OCI-LY7 (cell line): ENCODE measurements at regions not wholly inside any gene's neighbourhood (a gene's known extent, or its start where the extent isn't known, plus 50 kb on each side); places are given as distances from the start of the nearest gene placed in this dataset.

Experiments
- BruUV-seq: library from RNA; stranded (reverse); fragments of 400-500 nt; replicated peaks from 2 replicates; lab custom pipeline; 2021; lab: Mats Ljungman, UMichigan
- CTCF ChIA-PET: fragments of 300-600 bp; sonication (Branson Sonifier 250); formaldehyde crosslinking; loops from one replicate; lab custom pipeline; 2022; ENCODE audit warnings: antibody characterized with exemption; ENCODE audit not compliant: unreplicated experiment; lab: Charles Lee
- POLR2A ChIA-PET: fragments of 300-600 bp; sonication (Branson Sonifier 250); formaldehyde crosslinking; loops from one replicate; lab custom pipeline; 2022; ENCODE audit warnings: antibody characterized with exemption; lab: Charles Lee
- DNase-seq: peaks from one replicate; pipeline ENCODE4 v3.0.0-alpha.2; 2015; ENCODE audit warnings: low spot score
- H2AFZ ChIP-seq: fragments of 200-600 bp; sonication (generic), shearing (Covaris generic); 2 replicates; pipeline ENCODE4 v1.6.1; 2014; ENCODE audit warnings: mild to moderate bottlenecking, antibody characterized with exemption, low read length, moderate library complexity
- H3K27ac ChIP-seq: fragments of 200-600 bp; sonication (generic); 2 replicates; pipeline ENCODE4 v1.5.1; 2014; ENCODE audit warnings: mixed run types, low read depth, mild to moderate bottlenecking, moderate library complexity, low read length, inconsistent platforms; ENCODE audit not compliant: poor library complexity, severe bottlenecking
- H3K36me3 ChIP-seq: fragments of 200-600 bp; sonication (generic); 2 replicates; pipeline ENCODE4 v1.6.1; 2014; ENCODE audit warnings: mild to moderate bottlenecking, antibody characterized with exemption, low read length, moderate library complexity, mixed read lengths; ENCODE audit not compliant: insufficient read depth
- H3K4me1 ChIP-seq: fragments of 200-600 bp; sonication (generic); 2 replicates; pipeline ENCODE4 v1.5.1; 2014; ENCODE audit warnings: mild to moderate bottlenecking, low read length; ENCODE audit not compliant: insufficient read depth, poor library complexity, severe bottlenecking
- H3K4me2 ChIP-seq: fragments of 200-600 bp; sonication (generic); 2 replicates; pipeline ENCODE4 v1.6.1; 2014; ENCODE audit warnings: mild to moderate bottlenecking, low read length
- H3K4me3 ChIP-seq: fragments of 200-600 bp; sonication (generic); 2 replicates; pipeline ENCODE4 v1.5.1; 2014; ENCODE audit warnings: mild to moderate bottlenecking, low read depth, low read length; ENCODE audit not compliant: poor library complexity, severe bottlenecking
- H3K79me2 ChIP-seq: fragments of 200-600 bp; sonication (generic); 2 replicates; pipeline ENCODE4 v1.6.1; 2016; ENCODE audit warnings: low read depth, mild to moderate bottlenecking, low read length, moderate library complexity, mixed read lengths; ENCODE audit not compliant: insufficient read depth
- H3K9me2 ChIP-seq: fragments of 200-600 bp; sonication (generic); 2 replicates; pipeline ENCODE4 v1.6.1; 2016; ENCODE audit warnings: mild to moderate bottlenecking, low read length, mixed read lengths; ENCODE audit not compliant: insufficient read depth
- H3K9me3 ChIP-seq: fragments of 200-600 bp; sonication (generic); 2 replicates; pipeline ENCODE4 v1.6.1; 2014; ENCODE audit warnings: mild to moderate bottlenecking, mixed run types, low read length, mixed read lengths
- H4K20me1 ChIP-seq: fragments of 200-600 bp; sonication (generic); 2 replicates; pipeline ENCODE4 v1.6.1; 2014; ENCODE audit warnings: mild to moderate bottlenecking, antibody characterized with exemption, low read length, moderate library complexity, mixed read lengths; ENCODE audit not compliant: insufficient read depth
- EZH2phosphoT487 ChIP-seq: fragments of 200-600 bp; sonication (generic); IDR thresholded peaks from 2 replicates; pipeline ENCODE4 v1.6.1; 2018; ENCODE audit warnings: low read depth, borderline replicate concordance, mild to moderate bottlenecking, mixed run types, antibody characterized with exemption, low read length, moderate library complexity, mixed read lengths
- intact Hi-C: fragments of 100-400 bp; cut with micrococcal nuclease; formaldehyde crosslinking; loops from one replicate; pipeline ENCODE4 v1.10.0; 2022; ENCODE audit not compliant: unreplicated experiment
- TF ChIP-seq, protein P1 (sequence below): fragments of 200-600 bp; sonication (generic); conservative IDR thresholded peaks from 2 replicates; pipeline ENCODE4 v1.5.1; 2014; ENCODE audit warnings: mild to moderate bottlenecking, antibody characterized with exemption, low read length, moderate library complexity, mixed read lengths

DNA sequence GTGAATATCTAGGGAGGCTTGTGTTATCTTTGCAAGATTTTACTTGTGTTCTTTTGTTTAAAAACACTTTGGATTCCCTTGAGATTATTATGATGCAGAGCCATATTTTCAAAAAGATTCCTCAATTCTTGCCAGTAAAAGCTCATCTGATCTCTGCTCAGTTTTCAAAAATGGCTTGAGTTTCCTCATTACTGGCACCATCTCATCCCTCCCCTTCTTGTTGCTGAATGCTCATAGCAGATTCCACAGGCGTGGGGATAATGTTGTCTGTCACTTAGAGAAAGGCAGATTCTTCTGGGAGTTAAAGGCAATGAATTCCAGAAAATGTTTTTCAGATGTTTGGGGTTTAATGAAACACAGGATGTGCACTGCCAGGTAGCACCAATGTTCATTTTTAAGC lies 170.4 kb upstream of the TANK start:
- CTCF ChIA-PET, result no interaction called here
- no peak for TF ChIP-seq EZH2phosphoT487
- TF ChIP-seq, protein P1, sequence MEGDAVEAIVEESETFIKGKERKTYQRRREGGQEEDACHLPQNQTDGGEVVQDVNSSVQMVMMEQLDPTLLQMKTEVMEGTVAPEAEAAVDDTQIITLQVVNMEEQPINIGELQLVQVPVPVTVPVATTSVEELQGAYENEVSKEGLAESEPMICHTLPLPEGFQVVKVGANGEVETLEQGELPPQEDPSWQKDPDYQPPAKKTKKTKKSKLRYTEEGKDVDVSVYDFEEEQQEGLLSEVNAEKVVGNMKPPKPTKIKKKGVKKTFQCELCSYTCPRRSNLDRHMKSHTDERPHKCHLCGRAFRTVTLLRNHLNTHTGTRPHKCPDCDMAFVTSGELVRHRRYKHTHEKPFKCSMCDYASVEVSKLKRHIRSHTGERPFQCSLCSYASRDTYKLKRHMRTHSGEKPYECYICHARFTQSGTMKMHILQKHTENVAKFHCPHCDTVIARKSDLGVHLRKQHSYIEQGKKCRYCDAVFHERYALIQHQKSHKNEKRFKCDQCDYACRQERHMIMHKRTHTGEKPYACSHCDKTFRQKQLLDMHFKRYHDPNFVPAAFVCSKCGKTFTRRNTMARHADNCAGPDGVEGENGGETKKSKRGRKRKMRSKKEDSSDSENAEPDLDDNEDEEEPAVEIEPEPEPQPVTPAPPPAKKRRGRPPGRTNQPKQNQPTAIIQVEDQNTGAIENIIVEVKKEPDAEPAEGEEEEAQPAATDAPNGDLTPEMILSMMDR, result no peak
- no peaks in the 10 kb centered on the region for H3K79me2 ChIP-seq
- BruUV-seq, result no TSS peak
- intact Hi-C loops, result loop anchor here (5.0 kb wide), 1 partner anchor 667 kb away; no protein-coding TSS in a partner anchor
- H3K9me2 ChIP-seq, result no peaks in the 10 kb centered on the region
- no peaks in the 10 kb centered on the region for H4K20me1 ChIP-seq
- H3K4me1 ChIP-seq, result no peaks in the 10 kb centered on the region
- H2AFZ ChIP-seq, result no peak overlapping the region
- no peak overlapping the region for H3K4me3 ChIP-seq
- H3K4me2 ChIP-seq, result no peak overlapping the region
- no peak overlapping the region for H3K27ac ChIP-seq
- no peaks in the 10 kb centered on the region for H3K36me3 ChIP-seq
- DNase-seq, result no peak
- no peaks in the 10 kb centered on the region for H3K9me3 ChIP-seq
- POLR2A ChIA-PET, result no interaction called here

DNA sequence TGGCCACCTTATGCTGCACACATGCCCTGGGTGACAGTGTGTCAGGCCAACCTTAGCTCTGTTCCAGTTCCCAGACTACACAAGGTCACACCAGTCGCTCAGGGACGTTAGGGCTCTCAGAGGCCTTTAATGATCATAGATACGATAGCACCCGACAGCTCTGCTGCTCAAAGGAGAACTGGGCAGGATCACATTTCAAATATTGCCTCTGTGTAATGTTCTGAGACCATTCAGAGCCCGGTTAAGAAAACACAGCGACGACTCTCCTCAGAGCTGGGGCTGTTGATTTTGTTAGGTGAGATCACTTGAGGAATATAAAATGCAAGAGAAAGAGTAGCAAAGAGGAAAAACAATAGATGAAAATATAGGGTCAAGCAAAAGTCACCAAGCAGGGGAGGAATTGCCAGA lies 166.6 kb upstream of the TANK start:
- H2AFZ ChIP-seq, result no peak overlapping the region; the same call in 1 of the 2 replicates
- no peak for TF ChIP-seq EZH2phosphoT487
- TF ChIP-seq, protein P1, result no peak
- H3K4me1 ChIP-seq, result no peaks in the 10 kb centered on the region
- intact Hi-C loops, result loop anchor here (1.0 to 5.0 kb wide), 3 partner anchors 671 to 905 kb away; no protein-coding TSS in a partner anchor
- H3K4me3 ChIP-seq, result no peak overlapping the region
- H4K20me1 ChIP-seq, result no peaks in the 10 kb centered on the region
- POLR2A ChIA-PET, result interaction anchor here (0.6 to 1.9 kb wide), 5 partner anchors 16 to 70 kb away, joined by 3 to 9 read pairs (median 3); no protein-coding TSS in a partner anchor
- H3K36me3 ChIP-seq, result no peaks in the 10 kb centered on the region
- CTCF ChIA-PET, result interaction anchor here (0.6 kb wide), 1 partner anchor 28 kb away, joined by 3 read pairs; no protein-coding TSS in a partner anchor
- no peak for DNase-seq
- BruUV-seq, result no TSS peak
- no peaks in the 10 kb centered on the region for H3K79me2 ChIP-seq
- no peak overlapping the region for H3K4me2 ChIP-seq
- no peaks in the 10 kb centered on the region for H3K9me3 ChIP-seq
- no peaks in the 10 kb centered on the region for H3K9me2 ChIP-seq
- no peak overlapping the region for H3K27ac ChIP-seq

DNA sequence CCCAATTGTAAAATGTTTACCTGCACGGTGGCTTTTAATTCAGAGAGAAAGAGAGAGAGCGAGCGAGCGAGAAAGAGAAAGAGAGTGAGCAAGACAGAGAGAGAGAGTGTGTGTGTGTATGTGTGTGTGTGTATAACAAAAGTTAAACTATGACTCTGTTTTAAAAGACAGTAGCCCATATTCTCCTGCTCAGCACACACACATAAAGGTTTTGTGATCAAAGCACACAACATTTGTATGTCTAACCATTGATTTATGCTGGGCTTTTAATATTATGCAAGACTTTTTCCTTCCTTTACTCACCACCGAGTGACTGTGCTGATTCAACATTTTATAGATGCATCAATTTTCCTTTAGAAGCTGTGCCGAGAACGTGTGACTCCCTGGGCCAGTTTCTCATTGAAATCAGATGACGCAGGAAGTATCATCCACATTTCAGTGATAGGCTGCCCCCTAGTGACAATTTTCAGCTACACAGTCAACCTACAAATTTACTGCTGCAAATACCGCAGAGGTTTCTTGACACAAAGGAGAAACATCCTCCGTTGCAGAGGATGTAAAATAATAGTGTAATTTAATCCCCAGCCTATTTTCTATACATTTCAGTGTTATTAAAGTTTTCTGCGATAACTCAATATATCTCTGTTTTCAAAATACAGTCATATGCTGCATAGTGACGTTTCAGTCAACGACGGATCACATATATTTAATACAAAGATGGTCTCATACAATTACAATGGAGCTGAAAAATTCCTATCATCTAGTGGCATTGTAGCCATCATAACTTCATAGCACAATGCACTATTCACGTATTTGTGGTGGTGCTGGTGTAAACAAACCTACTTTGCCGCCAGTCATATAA lies 165.9 kb upstream of the TANK start:
- H3K79me2 ChIP-seq, result no peaks in the 10 kb centered on the region
- no peaks in the 10 kb centered on the region for H3K9me3 ChIP-seq
- CTCF ChIA-PET, result interaction anchor here (0.6 kb wide), 1 partner anchor 29 kb away, joined by 3 read pairs; no protein-coding TSS in a partner anchor
- no peak overlapping the region for H3K27ac ChIP-seq
- intact Hi-C loops, result loop anchor here (1.0 to 5.0 kb wide), 3 partner anchors 672 to 906 kb away; no protein-coding TSS in a partner anchor
- H3K9me2 ChIP-seq, result no peaks in the 10 kb centered on the region
- no peaks in the 10 kb centered on the region for H3K4me1 ChIP-seq
- no peak overlapping the region for H3K4me2 ChIP-seq
- no TSS peak for BruUV-seq
- H3K4me3 ChIP-seq, result no peak overlapping the region
- H2AFZ ChIP-seq, result no peak overlapping the region; the same call in 1 of the 2 replicates
- H4K20me1 ChIP-seq, result no peaks in the 10 kb centered on the region
- POLR2A ChIA-PET, result interaction anchor here (0.6 to 1.9 kb wide), 6 partner anchors 14 to 1408 kb away, joined by 3 to 9 read pairs (median 4); no protein-coding TSS in a partner anchor
- peak; percentile 64 for DNase-seq
- H3K36me3 ChIP-seq, result no peaks in the 10 kb centered on the region
- TF ChIP-seq EZH2phosphoT487, result no peak
- TF ChIP-seq, protein P1, result peak; percentile 95
